SK-N-MC (cell line): ENCODE measurements at regions not wholly inside any gene's neighbourhood (a gene's known extent, or its start where the extent isn't known, plus 50 kb on each side); places are given as distances from the start of the nearest gene placed in this dataset.

Experiments
- DNase-seq: peaks from one replicate; pipeline ENCODE4 v3.0.0-alpha.2; 2011; ENCODE audit warnings: low read depth, low spot score
- H3K27ac ChIP-seq: fragments of 200-600 bp; sonication (generic); 2 replicates; pipeline ENCODE4 v1.5.1; 2016; ENCODE audit warnings: mixed run types
- H3K36me3 ChIP-seq: fragments of 200-600 bp; sonication (generic); 2 replicates; pipeline ENCODE4 v1.6.1; 2017; ENCODE audit warnings: antibody characterized with exemption, low read length, mixed read lengths; ENCODE audit not compliant: insufficient read depth
- H3K4me3 ChIP-seq: fragments of 200-600 bp; sonication (generic); 2 replicates; pipeline ENCODE4 v1.5.1; 2016
- H3K9ac ChIP-seq: fragments of 200-600 bp; sonication (generic); 2 replicates; pipeline ENCODE4 v1.8.0; 2017; ENCODE audit warnings: mixed run types, mixed read lengths; ENCODE audit not compliant: insufficient read length
- H3K9me3 ChIP-seq: fragments of 200-600 bp; sonication (generic); 2 replicates; pipeline ENCODE4 v1.6.1; 2017; ENCODE audit warnings: low read depth, mild to moderate bottlenecking, antibody characterized with exemption, low read length, moderate library complexity, mixed read lengths
- EZH2 ChIP-seq: fragments of 200-600 bp; sonication (generic); IDR thresholded peaks from one replicate; pipeline ENCODE4 v1.6.1; 2017; ENCODE audit warnings: antibody characterized with exemption
- FOXP2 ChIP-seq: optimal IDR thresholded peaks from 2 replicates; pipeline ENCODE3; 2011; ENCODE audit warnings: mild to moderate bottlenecking, moderate library complexity; ENCODE audit not compliant: insufficient read depth; ENCODE audit errors: extremely low read length, control extremely low read depth
- POLR2AphosphoS5 ChIP-seq: IDR thresholded peaks from 2 replicates; pipeline ENCODE4 v1.6.1; 2012; ENCODE audit warnings: mild to moderate bottlenecking, low read depth, low read length, borderline replicate concordance

- no peak for DNase-seq
- no peak for TF ChIP-seq POLR2AphosphoS5
- no peak for TF ChIP-seq FOXP2
- TF ChIP-seq EZH2: no peak
- Histone ChIP-seq H3K36me3 (no peaks in the 10 kb centered on the region), H3K27ac (no peak overlapping the region), H3K9ac (no peak overlapping the region), H3K9me3 (no peaks in the 10 kb centered on the region), H3K4me3 (no peak overlapping the region)
These were observed 387.4 kb upstream of the ROBO2 start for GRCh38 chr3:76652524-76652923.

- TF ChIP-seq POLR2AphosphoS5: no peak
- TF ChIP-seq FOXP2: no peak
- no peak for TF ChIP-seq EZH2
- no peaks in the 10 kb centered on the region for H3K36me3 ChIP-seq
- no peak overlapping the region for H3K4me3 ChIP-seq
- no peak overlapping the region for H3K27ac ChIP-seq
- no peak for DNase-seq
- no peak overlapping the region for H3K9ac ChIP-seq
- H3K9me3 ChIP-seq: no peaks in the 10 kb centered on the region
These were observed 386.2 kb upstream of the ROBO2 start for GRCh38 chr3:76653640-76654251.

- H3K9ac ChIP-seq: no peak overlapping the region
- DNase-seq: no peak
- no peaks in the 10 kb centered on the region for H3K9me3 ChIP-seq
- no peak overlapping the region for H3K4me3 ChIP-seq
- no peak for TF ChIP-seq POLR2AphosphoS5
- TF ChIP-seq FOXP2: no peak
- TF ChIP-seq EZH2: no peak
- no peak overlapping the region for H3K27ac ChIP-seq
- H3K36me3 ChIP-seq: no peaks in the 10 kb centered on the region
These were observed 383.3 kb upstream of the ROBO2 start for GRCh38 chr3:76656531-76657070.

GRCh38 chr3:76657909-76658308 is 382.0 kb upstream of the ROBO2 start:
- Histone ChIP-seq H3K4me3 (no peak overlapping the region), H3K27ac (no peak overlapping the region), H3K9ac (no peak overlapping the region), H3K36me3 (no peaks in the 10 kb centered on the region), H3K9me3 (no peaks in the 10 kb centered on the region)
- no peak for DNase-seq
- no peak for TF ChIP-seq FOXP2
- TF ChIP-seq EZH2: no peak
- no peak for TF ChIP-seq POLR2AphosphoS5

GRCh38 chr3:76661527-76662250 is 378.2 kb upstream of the ROBO2 start:
- no peak for DNase-seq
- Histone ChIP-seq H3K9ac (no peak overlapping the region), H3K36me3 (no peaks in the 10 kb centered on the region), H3K9me3 (no peaks in the 10 kb centered on the region), H3K4me3 (no peak overlapping the region), H3K27ac (no peak overlapping the region)
- TF ChIP-seq FOXP2 (no peak), EZH2 (no peak), POLR2AphosphoS5 (no peak)

GRCh38 chr3:76664816-76665215 is 375.1 kb upstream of the ROBO2 start:
- Histone ChIP-seq H3K4me3 (no peak overlapping the region), H3K9ac (no peak overlapping the region), H3K9me3 (no peaks in the 10 kb centered on the region), H3K36me3 (no peaks in the 10 kb centered on the region), H3K27ac (no peak overlapping the region)
- DNase-seq: no peak
- no peak for TF ChIP-seq EZH2
- TF ChIP-seq POLR2AphosphoS5: no peak
- no peak for TF ChIP-seq FOXP2

GRCh38 chr3:76668653-76669052 is 371.2 kb upstream of the ROBO2 start:
- no peak overlapping the region for H3K4me3 ChIP-seq
- no peak for TF ChIP-seq FOXP2
- no peak for TF ChIP-seq POLR2AphosphoS5
- TF ChIP-seq EZH2: no peak
- no peak for DNase-seq
- no peaks in the 10 kb centered on the region for H3K36me3 ChIP-seq
- no peak overlapping the region for H3K9ac ChIP-seq
- no peaks in the 10 kb centered on the region for H3K9me3 ChIP-seq
- no peak overlapping the region for H3K27ac ChIP-seq

- Histone ChIP-seq H3K36me3 (no peaks in the 10 kb centered on the region), H3K4me3 (no peak overlapping the region), H3K27ac (no peak overlapping the region), H3K9me3 (no peaks in the 10 kb centered on the region), H3K9ac (no peak overlapping the region)
- no peak for DNase-seq
- TF ChIP-seq EZH2: no peak
- no peak for TF ChIP-seq POLR2AphosphoS5
- TF ChIP-seq FOXP2: no peak
These were observed 370.6 kb upstream of the ROBO2 start for GRCh38 chr3:76669322-76669721.

GRCh38 chr3:76673171-76673570 is 366.7 kb upstream of the ROBO2 start:
- no peaks in the 10 kb centered on the region for H3K36me3 ChIP-seq
- no peak overlapping the region for H3K27ac ChIP-seq
- no peaks in the 10 kb centered on the region for H3K9me3 ChIP-seq

More at GRCh38 chr3:76673171-76673570, 366.7 kb upstream of the ROBO2 start:
- no peak overlapping the region for H3K4me3 ChIP-seq
- no peak for DNase-seq
- H3K9ac ChIP-seq: no peak overlapping the region
- TF ChIP-seq POLR2AphosphoS5 (no peak), EZH2 (no peak), FOXP2 (no peak)
